Right lobe of liver (tissue), 4 donors: ENCODE measurements at regions not wholly inside any gene's neighbourhood (a gene's known extent, or its start where the extent isn't known, plus 50 kb on each side); places are given as distances from the start of the nearest gene placed in this dataset.

Source experiments
- CTCF ChIP-seq, 4 donors: fragments of 200-600 bp in 3 of 4; fragments of 450-650 bp in 1 of 4; IDR thresholded peaks; one replicate each; pipeline versions ENCODE4 v1.5.1 to v1.8.0; 2016 to 2022; ENCODE audit warnings: antibody characterized with exemption in 4 of 4, mild to moderate bottlenecking in 2 of 4
- POLR2A ChIP-seq: fragments of 450-650 bp; IDR thresholded peaks from one replicate; pipeline ENCODE4 v1.6.1; 2017; ENCODE audit warnings: antibody characterized with exemption, mild to moderate bottlenecking
- donor health status: DM: no; HTN: no; CAD: no.
- donor health status: DM: no; HTN: no; CAD: no.
- donor health status: DM: no; HTN: yes; CAD: no.

DNA sequence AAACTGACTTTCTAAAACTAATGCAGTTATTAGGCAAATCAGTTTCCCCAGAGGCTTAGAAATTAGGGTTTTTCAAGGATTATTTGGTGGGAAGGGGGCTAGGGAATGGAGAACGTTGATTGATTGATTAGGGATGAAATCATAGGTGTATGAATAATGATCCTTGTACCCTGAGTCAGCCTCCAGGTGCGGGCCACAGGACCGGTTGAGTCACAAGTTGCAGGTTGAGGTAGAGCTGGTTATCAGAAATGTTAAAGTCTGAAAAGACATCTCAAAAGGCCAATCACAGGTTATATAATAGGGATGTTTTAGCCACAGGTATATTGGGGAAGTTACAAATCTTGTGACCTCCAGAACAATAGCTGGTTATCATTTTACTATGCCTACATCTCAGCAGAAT lies 341.8 kb upstream of the GULP1 start:
- TF ChIP-seq CTCF (IDR thresholded peaks at IDR 0.05) (no peak), POLR2A (no peak)
